ENCODE measurements at regions not wholly inside any gene's neighbourhood (a gene's known extent, or its start where the extent isn't known, plus 50 kb on each side); places are given as distances from the start of the nearest gene placed in this dataset.

DNA sequence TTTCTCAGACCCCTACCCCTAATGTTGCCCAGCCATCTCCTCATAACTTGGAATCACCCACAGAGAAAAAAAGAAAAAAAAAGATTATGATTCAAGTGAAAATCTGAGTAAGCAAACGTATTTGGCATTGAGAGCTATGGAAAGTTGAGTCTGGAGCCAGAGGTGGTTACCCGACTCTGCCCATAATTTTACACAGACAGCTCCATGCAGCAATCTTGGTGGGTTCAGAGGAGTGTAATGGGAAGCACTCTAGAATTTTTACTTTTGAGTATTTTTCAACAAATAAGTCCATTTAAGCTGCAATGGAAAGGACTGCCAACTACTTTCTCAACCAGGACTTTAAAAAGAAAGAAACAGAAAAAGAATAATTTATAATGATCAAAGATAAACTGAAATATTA is 62.7 kb downstream of the ZC3H11B start:
- TF ChIP-seq, protein P1, sequence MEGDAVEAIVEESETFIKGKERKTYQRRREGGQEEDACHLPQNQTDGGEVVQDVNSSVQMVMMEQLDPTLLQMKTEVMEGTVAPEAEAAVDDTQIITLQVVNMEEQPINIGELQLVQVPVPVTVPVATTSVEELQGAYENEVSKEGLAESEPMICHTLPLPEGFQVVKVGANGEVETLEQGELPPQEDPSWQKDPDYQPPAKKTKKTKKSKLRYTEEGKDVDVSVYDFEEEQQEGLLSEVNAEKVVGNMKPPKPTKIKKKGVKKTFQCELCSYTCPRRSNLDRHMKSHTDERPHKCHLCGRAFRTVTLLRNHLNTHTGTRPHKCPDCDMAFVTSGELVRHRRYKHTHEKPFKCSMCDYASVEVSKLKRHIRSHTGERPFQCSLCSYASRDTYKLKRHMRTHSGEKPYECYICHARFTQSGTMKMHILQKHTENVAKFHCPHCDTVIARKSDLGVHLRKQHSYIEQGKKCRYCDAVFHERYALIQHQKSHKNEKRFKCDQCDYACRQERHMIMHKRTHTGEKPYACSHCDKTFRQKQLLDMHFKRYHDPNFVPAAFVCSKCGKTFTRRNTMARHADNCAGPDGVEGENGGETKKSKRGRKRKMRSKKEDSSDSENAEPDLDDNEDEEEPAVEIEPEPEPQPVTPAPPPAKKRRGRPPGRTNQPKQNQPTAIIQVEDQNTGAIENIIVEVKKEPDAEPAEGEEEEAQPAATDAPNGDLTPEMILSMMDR (conservative IDR thresholded peaks at IDR 0.05), result no peak
- no peak for TF ChIP-seq EZH2 (IDR thresholded peaks at IDR 0.05; ENCODE audit: low read depth)
